HT-29 (cell line): ENCODE measurements at regions not wholly inside any gene's neighbourhood (a gene's known extent, or its start where the extent isn't known, plus 50 kb on each side); places are given as distances from the start of the nearest gene placed in this dataset.

Source experiments
- DNase-seq: peaks from one replicate; pipeline ENCODE4 v3.0.0-alpha.2; 2015; ENCODE audit warnings: low spot score

DNA sequence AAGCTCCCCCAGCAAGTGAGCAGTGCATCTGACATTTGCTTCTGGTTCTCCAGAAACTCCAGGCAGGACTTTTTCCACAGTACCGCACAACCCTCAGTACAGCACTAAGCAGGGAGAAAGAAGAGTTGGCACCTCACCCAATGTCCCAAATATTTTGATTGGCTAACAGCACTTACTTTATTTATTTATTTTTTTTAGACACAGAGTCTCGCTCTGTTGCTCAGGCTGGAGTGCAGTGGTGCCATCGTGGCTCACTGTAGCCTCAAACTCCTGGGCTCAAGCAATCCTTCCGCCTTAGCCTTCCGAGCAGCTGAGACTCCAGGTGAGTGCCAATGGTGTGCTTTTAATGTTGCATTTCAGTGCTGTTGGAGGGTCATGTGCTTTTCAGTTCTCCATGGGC lies 200.3 kb upstream of the ZMIZ1 start:
- DNase-seq: no peak

DNA sequence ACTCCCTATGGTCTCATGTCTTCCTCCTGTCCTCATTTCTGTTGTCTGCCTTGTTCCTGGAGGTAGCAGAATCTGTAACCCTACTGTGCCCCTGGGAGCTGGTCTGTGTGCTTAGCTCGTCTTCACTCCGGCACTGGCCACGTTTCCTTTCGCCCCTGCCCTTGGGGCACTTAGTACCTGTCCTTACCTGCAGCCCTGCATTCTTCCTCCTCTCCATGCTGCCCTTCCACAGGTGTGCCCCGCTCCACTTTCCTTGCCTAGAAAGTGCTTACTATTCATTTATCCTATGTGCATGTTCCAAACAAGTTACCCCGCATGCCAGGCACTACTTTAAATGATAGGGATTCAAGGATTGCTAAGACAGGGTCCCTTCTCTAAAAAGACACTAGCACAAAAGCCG lies 199.9 kb upstream of the ZMIZ1 start:
- no peak for DNase-seq

DNA sequence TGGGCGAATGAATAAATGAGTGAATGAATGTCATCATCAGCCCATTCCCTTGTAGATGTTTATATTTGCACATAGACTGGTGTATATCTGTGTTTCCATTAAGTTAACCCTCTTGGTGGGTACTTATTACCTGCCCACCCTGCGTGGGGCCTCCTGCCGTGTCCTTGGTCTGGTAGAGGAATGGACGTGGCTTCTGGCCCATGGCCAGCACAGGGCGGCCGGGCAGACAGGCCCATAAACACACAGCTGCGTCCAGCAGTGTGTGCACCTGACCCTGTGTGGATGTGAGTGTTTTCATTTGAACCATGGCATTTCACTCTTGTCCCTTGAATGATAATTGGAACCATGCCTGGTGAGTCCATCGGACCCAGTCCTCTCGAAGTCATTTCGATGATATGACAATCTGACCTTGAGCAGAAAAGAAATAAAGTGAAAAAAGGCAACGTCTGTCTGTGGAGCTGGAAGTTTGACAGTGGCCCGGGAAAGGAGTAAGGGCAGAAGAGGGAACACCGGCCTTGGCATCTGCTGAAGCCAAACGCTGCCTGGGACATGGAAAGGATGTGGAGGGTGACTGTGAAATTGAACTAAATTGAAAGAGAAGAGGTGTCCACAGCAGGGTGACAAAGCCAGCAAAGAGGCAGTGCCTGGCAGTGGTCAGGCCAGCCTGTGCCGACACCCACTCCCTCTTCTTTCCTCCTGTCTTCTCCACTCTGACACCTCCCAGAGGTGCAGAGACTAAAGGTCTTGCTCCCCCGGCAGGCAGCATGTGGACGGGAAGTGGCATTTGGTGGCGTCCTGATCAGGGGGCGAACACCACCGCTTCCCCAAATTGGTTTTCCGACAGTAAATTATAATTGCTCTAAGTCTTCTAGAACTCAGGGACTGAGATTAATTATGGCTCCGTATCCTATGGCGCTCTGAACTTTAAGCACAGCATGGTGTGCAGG lies 199.0 kb upstream of the ZMIZ1 start:
- DNase-seq: no peak

DNA sequence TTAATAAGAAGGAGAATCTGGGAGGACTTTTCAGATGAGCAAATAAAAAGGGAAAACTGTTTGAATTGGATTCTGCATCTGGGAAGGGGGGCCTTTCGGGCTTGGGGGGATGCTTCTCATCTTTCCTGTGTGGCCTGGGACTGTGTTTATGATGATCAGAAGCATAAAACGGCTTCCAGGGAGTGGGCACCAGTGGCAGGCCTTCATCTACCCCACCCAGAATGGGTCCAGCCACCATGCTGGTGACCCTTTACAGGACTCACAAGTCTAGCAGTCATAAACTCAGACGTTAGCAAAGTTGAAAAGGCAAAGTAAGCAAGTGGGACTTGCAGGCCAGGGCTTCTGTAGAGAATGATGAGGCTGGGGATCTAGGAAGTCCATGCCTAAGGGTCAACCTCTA lies 198.3 kb upstream of the ZMIZ1 start:
- no peak for DNase-seq

DNA sequence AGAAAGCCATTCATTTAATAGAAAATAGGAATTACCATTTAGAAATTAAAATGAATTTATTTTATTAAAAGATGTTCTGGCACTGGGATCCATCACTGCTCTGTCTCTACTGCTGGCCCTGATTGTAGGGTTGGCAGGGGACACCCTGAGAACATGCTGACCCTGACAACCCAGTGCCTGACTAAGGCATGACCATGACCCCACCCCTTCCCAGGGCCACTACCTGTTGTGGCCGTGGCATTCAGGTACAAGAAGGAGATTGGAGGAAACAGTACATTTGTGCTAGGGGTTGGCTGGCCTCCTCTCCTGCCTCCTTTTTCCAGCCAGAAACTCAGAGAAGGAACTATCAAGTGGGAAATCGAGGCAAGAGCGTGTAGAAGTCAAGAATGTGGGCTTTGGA lies 197.0 kb upstream of the ZMIZ1 start:
- no peak for DNase-seq

DNA sequence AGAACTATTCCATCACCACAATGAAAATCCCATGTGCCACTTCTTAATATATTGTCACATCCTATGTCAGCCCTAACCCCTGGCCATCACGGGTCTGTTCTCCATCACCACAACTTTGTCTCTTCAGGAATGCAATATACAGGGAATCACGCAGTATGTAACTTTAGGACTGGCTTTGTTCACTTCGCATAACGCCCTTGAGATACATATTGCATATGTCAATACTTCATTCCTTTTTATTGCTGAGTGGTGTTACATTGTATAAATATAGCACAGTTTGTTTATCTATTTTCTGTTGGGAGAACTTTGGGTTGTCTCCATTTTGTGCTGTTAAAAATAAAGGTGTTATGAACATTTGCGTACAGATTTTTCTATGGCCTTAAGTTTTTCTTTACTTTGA lies 195.4 kb upstream of the ZMIZ1 start:
- DNase-seq: no peak

DNA sequence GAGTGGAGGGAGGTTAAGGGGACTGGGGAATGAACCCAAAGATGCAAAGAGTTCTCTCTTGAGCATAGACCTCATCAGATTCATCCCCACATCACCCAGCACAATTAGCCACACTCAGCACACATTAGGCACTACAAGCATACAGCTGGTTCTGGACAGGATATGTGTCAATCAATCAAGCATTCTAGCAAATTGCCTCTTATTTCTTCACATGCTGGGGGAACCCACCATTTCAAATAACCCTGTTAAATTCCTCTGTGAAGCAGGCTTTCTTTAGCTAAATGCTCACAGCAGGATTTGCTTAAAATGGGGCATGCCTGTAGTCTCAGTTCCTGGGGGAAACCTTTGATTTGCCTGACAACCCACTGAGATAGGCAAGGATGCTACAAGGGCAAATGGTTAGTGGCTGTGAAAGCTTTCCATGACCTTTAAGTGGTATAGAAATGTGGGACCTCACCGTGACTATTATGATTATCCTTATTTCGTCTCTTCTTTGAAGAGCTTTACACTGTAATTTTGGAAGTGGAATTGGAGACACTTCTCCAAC lies 193.4 kb upstream of the ZMIZ1 start:
- DNase-seq: no peak

DNA sequence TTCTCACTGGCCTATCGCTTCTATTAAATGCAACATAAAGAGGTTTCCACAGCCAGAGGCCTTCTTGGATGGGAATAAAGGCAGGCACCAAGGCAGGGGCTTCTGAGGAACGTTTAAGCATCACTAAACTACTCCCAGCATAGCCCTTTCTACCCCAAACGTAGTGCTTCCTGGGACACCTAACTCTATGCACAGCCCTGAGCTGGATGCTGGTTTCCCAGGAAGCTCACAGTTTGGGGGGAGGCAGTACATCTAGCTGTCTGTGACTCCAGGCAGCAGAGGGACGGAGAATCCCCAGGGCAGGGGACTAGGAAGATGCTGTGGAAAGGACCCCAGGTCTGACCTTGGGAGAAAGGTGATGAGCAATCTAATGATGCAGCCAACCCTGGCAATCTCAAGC lies 192.8 kb upstream of the ZMIZ1 start:
- DNase-seq: no peak

DNA sequence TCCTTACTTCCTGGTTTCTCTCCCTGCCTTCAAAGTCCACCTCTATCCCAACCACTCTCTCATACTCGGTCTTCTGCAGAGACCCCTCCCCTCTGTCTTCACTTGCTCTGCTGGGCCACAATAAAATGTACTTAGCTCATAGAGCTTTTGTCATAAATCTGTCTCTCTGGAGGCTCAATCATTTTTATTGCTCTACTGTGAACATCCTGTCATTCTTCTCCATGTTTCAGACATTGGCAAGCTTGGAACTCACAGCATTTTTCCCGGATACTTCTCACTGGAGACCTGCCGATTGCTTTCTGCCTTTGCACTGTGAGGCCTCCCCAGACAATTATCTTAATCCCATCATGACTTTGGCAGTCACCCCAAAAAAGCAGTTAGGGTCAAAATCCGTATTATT lies 192.3 kb upstream of the ZMIZ1 start:
- no peak for DNase-seq

DNA sequence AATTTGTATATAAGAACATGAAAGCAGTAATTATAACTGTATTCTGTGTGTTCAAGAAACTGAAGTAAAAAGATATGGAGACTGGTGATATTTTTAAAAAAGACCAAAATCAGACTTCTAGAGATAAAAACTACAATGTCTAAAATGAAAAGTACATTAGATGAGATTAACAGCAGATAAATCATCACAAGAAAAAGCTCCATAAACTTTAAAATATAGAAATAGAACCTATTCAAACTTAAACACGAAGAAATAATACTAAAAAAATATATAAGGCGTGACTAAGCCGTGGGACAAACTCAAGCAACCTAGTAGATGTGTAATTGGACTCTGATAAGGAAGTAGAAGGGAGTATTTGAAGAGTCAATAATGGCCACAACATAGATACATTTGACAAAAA lies 189.1 kb upstream of the ZMIZ1 start:
- no peak for DNase-seq

DNA sequence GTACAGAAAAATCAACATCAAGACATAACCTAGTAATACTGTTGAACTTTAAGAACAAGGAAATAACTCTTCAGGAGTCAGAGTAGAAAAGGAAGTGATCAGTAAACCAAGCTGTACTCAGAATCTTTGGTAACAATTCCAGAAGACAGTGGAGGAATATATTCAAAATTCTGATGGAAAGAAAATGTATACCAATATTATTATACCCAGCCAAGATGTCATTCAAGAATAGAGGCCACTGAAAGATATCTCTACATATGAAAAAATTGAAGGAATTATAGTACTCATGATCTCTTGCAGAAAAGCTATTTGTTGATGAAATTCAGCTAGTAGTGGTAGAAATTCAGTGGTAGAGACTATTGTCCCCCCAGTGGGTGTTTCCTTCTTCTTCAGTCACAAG lies 182.6 kb upstream of the ZMIZ1 start:
- DNase-seq: no peak

DNA sequence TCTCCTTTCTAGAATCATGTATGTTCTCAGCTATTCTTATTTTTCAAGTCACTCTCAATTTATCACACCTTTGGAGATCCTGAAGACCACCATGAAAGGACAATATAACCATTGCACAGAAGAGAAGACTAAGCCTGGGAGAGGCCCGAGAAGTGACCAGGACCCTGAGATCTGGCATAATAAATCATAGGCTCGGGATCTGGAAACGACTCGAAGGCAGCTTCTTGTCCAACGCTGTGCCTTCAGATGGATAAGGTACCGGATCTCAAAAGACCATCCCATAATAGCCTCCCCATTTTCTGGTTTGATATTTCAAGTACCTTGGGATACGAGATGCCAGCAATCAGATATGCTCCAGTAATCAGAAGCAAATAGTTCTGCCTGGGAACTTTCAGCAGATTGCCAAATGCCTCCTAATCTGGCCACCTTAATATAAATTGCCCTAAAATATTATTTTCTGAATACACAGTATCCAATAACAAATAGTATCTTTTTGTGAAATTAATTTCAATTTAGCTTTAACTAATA lies 179.2 kb upstream of the ZMIZ1 start:
- no peak for DNase-seq

DNA sequence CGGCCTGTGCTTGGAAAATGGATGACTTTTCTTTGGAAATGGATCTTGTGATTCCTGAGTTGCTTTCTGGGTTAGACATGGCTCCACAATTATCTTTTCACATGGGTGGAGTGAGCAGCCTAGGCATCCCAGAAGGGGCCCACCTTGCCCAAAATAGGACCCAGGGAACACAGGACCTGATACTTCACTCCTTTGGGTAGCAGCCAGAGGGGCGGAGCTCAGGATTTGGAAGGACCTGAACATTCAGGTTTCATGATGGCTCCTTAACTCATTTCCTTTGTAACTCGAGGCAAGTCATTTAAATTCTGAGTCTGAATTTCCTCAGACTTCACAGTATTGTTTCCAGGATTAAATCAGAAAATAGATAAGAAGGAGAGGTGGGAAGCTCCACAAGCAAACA lies 178.3 kb upstream of the ZMIZ1 start:
- DNase-seq: no peak

DNA sequence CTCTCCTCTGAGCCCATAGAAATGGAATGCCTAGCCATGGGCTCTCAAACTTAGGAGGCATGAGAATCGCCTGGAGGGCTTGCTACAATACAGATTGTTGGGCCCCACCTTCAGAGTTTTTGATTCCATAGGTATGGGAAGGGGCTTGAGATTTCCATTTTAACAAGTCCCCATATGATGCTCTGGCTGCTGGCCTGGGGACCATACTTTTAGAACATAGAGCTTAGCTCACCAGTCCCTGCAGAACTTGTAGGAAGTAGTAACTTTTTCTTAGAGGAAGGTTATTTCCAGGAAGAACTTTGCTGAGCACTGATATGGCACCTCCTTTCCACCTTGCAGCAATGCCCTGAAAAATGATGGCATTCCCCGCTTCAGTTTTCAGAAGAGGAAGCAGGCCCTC lies 177.0 kb upstream of the ZMIZ1 start:
- no peak for DNase-seq

DNA sequence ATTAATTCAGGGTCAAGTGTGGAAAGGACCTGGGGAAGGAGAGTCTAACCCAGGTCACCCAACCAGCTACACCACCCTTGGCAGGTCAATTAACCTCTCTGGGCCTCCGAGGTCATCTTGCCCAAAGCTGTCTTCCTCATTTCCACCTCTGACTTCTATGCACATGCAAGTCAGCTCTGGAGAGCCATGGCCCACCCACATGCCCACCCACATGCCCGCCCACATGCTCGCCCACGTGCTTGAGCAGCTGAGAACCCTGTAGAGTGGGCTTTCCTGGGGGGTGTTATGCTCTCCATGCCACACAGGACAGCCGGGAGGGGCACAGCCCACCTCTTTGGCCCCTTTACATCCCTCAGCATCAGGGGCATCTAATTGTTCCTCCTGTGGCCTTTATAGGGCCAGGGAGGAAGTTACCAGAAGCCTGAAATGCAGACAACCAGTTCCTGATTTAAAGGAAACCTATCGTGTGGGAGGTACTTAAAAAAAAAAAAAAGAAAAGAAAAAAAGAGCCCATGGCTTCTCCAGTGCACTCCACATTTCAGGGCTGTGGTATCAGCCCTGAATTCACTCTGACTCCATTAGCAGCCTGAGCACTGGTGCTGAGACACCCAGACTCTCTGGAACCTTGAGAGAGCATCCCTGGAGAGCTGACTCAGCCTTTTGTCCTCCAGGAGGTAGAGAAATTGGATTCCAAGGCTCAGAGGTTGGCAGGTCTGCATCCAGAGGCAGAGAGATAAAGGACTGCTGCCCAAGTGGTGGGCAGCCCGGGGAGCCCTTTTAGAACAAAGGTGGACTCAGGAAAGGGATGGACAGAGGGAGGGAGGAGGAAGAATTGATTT lies 176.2 kb upstream of the ZMIZ1 start:
- DNase-seq: no peak

DNA sequence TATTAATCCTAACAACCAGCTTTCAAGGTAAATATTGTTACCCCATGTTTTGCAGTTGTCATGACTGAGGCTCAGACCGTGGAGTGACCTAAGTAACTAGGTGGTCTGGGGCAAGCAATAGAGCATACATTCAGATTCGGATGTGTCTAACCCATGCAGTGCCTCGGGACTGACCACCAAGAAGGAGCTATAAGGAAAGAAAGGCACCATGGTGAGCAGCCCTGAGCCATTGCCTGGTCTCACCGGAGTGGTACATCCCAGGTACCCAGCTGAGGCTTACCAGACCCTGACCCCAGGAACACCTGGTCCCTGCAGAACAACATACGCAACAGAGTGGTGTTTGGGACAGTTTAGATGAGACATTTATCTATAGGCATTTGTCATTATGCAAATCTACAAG lies 175.5 kb upstream of the ZMIZ1 start:
- DNase-seq: no peak

DNA sequence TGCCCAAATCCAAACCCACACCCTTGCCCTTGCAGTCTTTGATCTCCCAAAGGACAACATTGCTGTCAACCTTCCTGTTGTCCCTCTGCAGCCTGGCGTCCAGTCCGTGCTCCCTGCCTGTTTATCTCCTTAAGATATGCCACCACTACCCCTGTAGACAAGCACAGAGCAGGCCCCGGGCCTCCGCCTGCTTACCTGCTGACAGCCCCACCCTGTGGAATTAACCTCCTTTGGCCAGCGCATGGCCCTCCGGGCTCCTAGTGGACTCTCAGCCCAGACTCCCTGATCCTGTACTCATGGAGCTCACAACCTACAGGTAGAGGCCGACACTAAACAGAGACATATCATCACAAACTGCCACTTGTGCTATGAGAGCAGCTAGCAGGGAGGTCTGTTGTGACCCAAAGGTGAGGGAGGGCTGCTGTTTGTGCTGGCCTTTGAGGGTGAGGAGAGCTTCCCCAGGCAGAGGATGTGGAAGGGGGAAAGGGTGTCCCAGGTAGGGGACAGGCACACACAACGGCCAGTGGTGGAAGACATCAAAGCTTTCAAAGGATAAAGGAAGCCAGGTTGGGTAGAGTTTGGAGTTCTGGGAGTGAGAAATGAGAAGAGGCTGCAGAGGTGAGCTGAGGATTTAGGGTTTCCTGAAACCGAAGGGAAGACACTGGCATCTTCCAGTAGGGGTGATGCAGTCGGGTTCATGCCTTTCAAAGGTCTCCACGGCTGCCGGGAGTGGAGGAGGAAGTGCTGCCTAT lies 174.5 kb upstream of the ZMIZ1 start:
- no peak for DNase-seq

DNA sequence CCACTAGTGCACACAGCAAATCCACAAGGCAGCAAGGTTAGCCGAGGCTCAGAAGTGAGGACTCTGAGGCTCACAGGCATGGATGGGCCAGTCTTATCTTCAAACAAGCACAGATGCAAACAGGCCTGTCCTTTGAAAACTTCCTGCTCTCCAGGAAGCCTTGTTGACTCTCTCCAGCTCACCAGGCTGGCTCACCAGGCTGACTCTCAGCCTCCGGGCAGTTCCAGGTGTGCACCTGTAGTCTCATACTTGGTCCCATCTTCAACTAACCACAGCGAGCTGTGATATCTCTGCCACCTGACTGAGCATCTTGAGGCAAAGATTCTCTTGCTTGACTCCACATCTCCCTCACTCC lies 173.9 kb upstream of the ZMIZ1 start:
- DNase-seq: no peak

DNA sequence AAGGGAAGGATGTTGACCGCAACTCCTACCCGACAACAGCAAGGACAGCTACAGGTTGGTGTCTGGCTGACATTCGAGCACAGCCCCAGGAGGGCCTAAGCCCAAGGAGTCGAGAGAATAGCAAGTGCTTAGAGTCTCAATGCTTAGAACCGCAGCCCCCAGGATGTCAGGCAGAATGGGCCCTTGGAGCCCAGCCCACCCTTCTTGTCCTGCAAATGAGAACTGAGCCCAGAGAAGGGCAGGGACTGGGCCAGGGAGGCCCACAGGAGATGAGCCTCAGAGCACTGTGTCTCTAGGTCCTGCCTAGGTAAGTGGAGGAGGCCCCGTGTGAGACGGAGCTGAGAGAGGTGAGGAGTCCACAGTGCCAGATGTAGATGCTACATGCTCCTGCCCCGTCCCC lies 173.3 kb upstream of the ZMIZ1 start:
- DNase-seq: no peak

DNA sequence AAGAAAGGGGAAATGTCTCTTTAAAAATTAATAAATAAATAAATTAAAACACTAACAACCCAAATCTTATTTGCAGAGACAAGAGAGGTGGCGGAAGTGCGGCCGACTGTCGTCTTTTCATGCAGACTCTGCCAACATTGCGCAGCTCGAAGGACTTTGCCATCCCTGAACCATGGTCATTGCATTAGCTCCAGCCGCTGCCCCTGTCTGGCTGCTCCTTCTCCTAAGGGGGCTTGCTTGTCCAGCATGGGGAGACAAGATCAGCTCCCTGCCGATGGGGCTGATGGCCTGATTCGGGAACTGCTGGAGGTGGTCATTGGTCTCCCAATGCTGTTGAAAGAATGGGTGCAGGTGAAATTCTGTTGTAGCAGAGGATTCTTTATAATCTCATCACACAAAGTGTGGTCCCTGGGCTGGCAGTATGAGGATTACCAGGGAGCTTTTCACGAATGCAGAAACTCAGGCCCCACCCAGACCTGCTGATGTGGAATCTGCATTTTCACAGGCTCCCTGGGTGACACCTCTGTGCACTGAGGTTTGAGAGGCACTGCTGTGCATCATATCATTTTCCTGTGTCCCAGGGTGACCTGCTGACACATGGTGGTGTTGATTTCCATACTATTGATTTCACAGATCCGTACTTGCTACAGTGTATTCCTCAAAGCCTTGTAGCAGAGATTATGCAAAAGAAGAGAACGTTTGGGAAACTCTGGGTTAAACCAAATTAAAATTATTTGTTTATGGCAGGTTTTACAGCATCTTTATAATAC lies 172.4 kb upstream of the ZMIZ1 start:
- no peak for DNase-seq
